ENCODE measurements at regions not wholly inside any gene's neighbourhood (a gene's known extent, or its start where the extent isn't known, plus 50 kb on each side); places are given as distances from the start of the nearest gene placed in this dataset.
"Not testable (repeated sequence)": the region's sequence is repeated elsewhere in the genome, so short reads cannot be mapped to it uniquely, and the experiment has no call there.

GRCh38 chrX:138990425-138990824 is 278.9 kb upstream of the FGF13 start:
- H3K4me1 ChIP-seq (ENCODE audit: control insufficient read depth in 4 of 4, insufficient read depth in 4 of 4, low read length in 3 of 4); H3K4me3 ChIP-seq (ENCODE audit: low read depth in 1 of 3, low read length in 3 of 3); H3K27ac ChIP-seq (ENCODE audit: low read depth in 1 of 2, low read length in 2 of 2); H3K9me3 ChIP-seq (ENCODE audit: control insufficient read depth in 4 of 4, low read length in 3 of 4); H3K9ac ChIP-seq (ENCODE audit: low read depth in 1 of 2, low read length in 2 of 2); DNase-seq (ENCODE audit: low spot score); H3K36me3 ChIP-seq (ENCODE audit: control insufficient read depth in 4 of 4, insufficient read depth in 3 of 4, low read depth in 1 of 4, low read length in 3 of 4); H3K27me3 ChIP-seq (ENCODE audit: control insufficient read depth in 4 of 4, insufficient read depth in 4 of 4, low read length in 3 of 4): not testable (repeated sequence)
- 82% methylated on average over 8 of the region's 8 CpGs for WGBS

- no peaks in the 10 kb centered on the region for H3K36me3 ChIP-seq (ENCODE audit: control insufficient read depth in 4 of 4, insufficient read depth in 3 of 4, low read depth in 1 of 4, low read length in 3 of 4)
- H3K4me3 ChIP-seq (ENCODE audit: low read depth in 1 of 3, low read length in 3 of 3), result no peak overlapping the region
- no peaks in the 10 kb centered on the region for H3K4me1 ChIP-seq (ENCODE audit: control insufficient read depth in 4 of 4, insufficient read depth in 4 of 4, low read length in 3 of 4)
- no peaks in the 10 kb centered on the region for H3K27me3 ChIP-seq (ENCODE audit: control insufficient read depth in 4 of 4, insufficient read depth in 4 of 4, low read length in 3 of 4)
- H3K27ac ChIP-seq (ENCODE audit: low read depth in 1 of 2, low read length in 2 of 2), result no peak overlapping the region
- H3K9ac ChIP-seq (ENCODE audit: low read depth in 1 of 2, low read length in 2 of 2), result no peak overlapping the region
- DNase-seq (ENCODE audit: low spot score), result no peak
- no peaks in the 10 kb centered on the region for H3K9me3 ChIP-seq (ENCODE audit: control insufficient read depth in 4 of 4, low read length in 3 of 4)
- WGBS, result 97% methylated on average over 1 of the region's 1 CpG
- TF ChIP-seq YY1 (IDR thresholded peaks at IDR 0.05) (no peak), HNF4G (IDR thresholded peaks at IDR 0.05) (no peak), ATF3 (IDR thresholded peaks at IDR 0.05) (no peak), MAX (IDR thresholded peaks at IDR 0.05) (no peak), TAF1 (conservative IDR thresholded peaks at IDR 0.05) (no peak), NR2F2 (IDR thresholded peaks at IDR 0.05) (no peak), GABPA (IDR thresholded peaks at IDR 0.05 in 1 of 2, conservative IDR thresholded peaks at IDR 0.05 in 1 of 2) (no peak), CTCF (IDR thresholded peaks at IDR 0.05; ENCODE audit: low read depth, low read length, missing input control) (no peak)
These were observed 275.3 kb upstream of the FGF13 start for GRCh38 chrX:138986866-138987265.

- no peaks in the 10 kb centered on the region for H3K36me3 ChIP-seq (ENCODE audit: control insufficient read depth in 4 of 4, insufficient read depth in 3 of 4, low read depth in 1 of 4, low read length in 3 of 4)
- no peaks in the 10 kb centered on the region for H3K9me3 ChIP-seq (ENCODE audit: control insufficient read depth in 4 of 4, low read length in 3 of 4)
- no peaks in the 10 kb centered on the region for H3K27me3 ChIP-seq (ENCODE audit: control insufficient read depth in 4 of 4, insufficient read depth in 4 of 4, low read length in 3 of 4)
- WGBS, result 77% methylated on average over 3 of the region's 3 CpGs
- DNase-seq (ENCODE audit: low spot score), result no peak
- no peak overlapping the region for H3K9ac ChIP-seq (ENCODE audit: low read depth in 1 of 2, low read length in 2 of 2)
- no peaks in the 10 kb centered on the region for H3K4me1 ChIP-seq (ENCODE audit: control insufficient read depth in 4 of 4, insufficient read depth in 4 of 4, low read length in 3 of 4)
- no peak overlapping the region for H3K27ac ChIP-seq (ENCODE audit: low read depth in 1 of 2, low read length in 2 of 2)
- TF ChIP-seq RAD21 (IDR thresholded peaks at IDR 0.05) (no peak), REST (IDR thresholded peaks at IDR 0.05) (no peak)
- H3K4me3 ChIP-seq (ENCODE audit: low read depth in 1 of 3, low read length in 3 of 3), result no peak overlapping the region
These were observed 274.7 kb upstream of the FGF13 start for GRCh38 chrX:138986235-138986634.
